ENCODE measurements at regions not wholly inside any gene's neighbourhood (a gene's known extent, or its start where the extent isn't known, plus 50 kb on each side); places are given as distances from the start of the nearest gene placed in this dataset.

GRCh38 chr22:26902401-26903029, 245.1 kb downstream of the MIAT start:
- TF ChIP-seq CTCF (IDR thresholded peaks at IDR 0.05) (no peak), POLR2AphosphoS5 (IDR thresholded peaks at IDR 0.05) (no peak), POLR2A (IDR thresholded peaks at IDR 0.05) (no peak)

Data from prostate gland (tissue), 2 donors.